ENCODE measurements at regions not wholly inside any gene's neighbourhood (a gene's known extent, or its start where the extent isn't known, plus 50 kb on each side); places are given as distances from the start of the nearest gene placed in this dataset.

DNA sequence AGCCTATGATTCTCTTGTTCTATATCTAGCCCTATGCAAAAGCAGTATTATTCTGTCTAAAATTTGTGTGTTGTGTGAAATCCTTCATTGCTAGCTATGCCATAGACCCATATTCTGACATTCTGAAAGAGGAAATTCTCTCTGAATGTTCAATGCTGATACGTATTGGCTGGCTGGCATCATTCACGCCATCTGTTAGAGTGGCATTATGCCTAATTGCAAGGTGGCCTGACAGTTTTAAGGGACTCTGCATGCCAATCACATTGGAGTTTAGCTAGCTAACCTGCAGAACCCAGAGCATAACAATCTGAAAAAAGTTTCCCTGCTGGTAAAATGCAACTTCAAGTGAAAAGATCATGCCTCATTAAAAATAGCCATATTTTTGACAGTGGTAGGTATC is 316.0 kb downstream of the SOX11 start:
- Histone ChIP-seq H3K4me1 (ENCODE audit: control insufficient read depth in 1 of 2, insufficient read depth in 2 of 2, low read length in 2 of 2) (no peaks in the 10 kb centered on the region), H3K79me2 (ENCODE audit: insufficient read depth, low read length) (no peaks in the 10 kb centered on the region), H3K4me3 (replicated peaks in 1 of 2; ENCODE audit: low read depth in 1 of 2, low read length in 2 of 2) (no peak overlapping the region), H3K9ac (ENCODE audit: low read length) (no peak overlapping the region), H3K9me3 (ENCODE audit: control insufficient read depth in 1 of 2, insufficient read depth in 1 of 2, low read depth in 1 of 2, low read length in 2 of 2) (peaks cover 4 to 17% of the 10 kb centered on the region in 2 experiments; a peak in 2 of 4 replicates), H2AFZ (ENCODE audit: low read depth, low read length, poor library complexity, severe bottlenecking) (no peak overlapping the region), H3K4me2 (ENCODE audit: low read length) (no peak overlapping the region), H3K27ac (ENCODE audit: low read depth, low read length) (no peak overlapping the region), H3K27me3 (ENCODE audit: insufficient read depth, low read length) (no peaks in the 10 kb centered on the region), H3K9me2 (ENCODE audit: insufficient read depth) (no peaks in the 10 kb centered on the region), H4K20me1 (ENCODE audit: insufficient read depth) (no peaks in the 10 kb centered on the region), H3K36me3 (ENCODE audit: control insufficient read depth in 1 of 2, insufficient read depth in 2 of 2, low read length in 2 of 2) (no peaks in the 10 kb centered on the region)
- TF ChIP-seq EGR1 (IDR thresholded peaks at IDR 0.05; ENCODE audit: low read depth) (no peak), FOSL1 (IDR thresholded peaks at IDR 0.05; ENCODE audit: low read depth) (no peak), SP1 (IDR thresholded peaks at IDR 0.05; ENCODE audit: low read depth) (no peak), CEBPB (IDR thresholded peaks at IDR 0.05; ENCODE audit: low read depth) (no peak), ZFX (IDR thresholded peaks at IDR 0.05) (no peak), YY1 (IDR thresholded peaks at IDR 0.05; ENCODE audit: extremely low read depth, insufficient replicate concordance, low read depth, low read length) (no peak), EZH2phosphoT487 (IDR thresholded peaks at IDR 0.05; ENCODE audit: borderline replicate concordance) (no peak), POLR2A (IDR thresholded peaks at IDR 0.05; ENCODE audit: borderline replicate concordance, extremely low read depth, insufficient read depth, insufficient read length) (no peak), JUND (IDR thresholded peaks at IDR 0.05) (no peak), CBX3 (IDR thresholded peaks at IDR 0.05; ENCODE audit: low read depth) (no peak), TCF7L2 (IDR thresholded peaks at IDR 0.05; ENCODE audit: borderline replicate concordance, extremely low read depth, insufficient read depth, insufficient read length) (no peak), ZNF274 (IDR thresholded peaks at IDR 0.05; ENCODE audit: low read depth, low read length) (no peak)
- TF ChIP-seq, protein P1, sequence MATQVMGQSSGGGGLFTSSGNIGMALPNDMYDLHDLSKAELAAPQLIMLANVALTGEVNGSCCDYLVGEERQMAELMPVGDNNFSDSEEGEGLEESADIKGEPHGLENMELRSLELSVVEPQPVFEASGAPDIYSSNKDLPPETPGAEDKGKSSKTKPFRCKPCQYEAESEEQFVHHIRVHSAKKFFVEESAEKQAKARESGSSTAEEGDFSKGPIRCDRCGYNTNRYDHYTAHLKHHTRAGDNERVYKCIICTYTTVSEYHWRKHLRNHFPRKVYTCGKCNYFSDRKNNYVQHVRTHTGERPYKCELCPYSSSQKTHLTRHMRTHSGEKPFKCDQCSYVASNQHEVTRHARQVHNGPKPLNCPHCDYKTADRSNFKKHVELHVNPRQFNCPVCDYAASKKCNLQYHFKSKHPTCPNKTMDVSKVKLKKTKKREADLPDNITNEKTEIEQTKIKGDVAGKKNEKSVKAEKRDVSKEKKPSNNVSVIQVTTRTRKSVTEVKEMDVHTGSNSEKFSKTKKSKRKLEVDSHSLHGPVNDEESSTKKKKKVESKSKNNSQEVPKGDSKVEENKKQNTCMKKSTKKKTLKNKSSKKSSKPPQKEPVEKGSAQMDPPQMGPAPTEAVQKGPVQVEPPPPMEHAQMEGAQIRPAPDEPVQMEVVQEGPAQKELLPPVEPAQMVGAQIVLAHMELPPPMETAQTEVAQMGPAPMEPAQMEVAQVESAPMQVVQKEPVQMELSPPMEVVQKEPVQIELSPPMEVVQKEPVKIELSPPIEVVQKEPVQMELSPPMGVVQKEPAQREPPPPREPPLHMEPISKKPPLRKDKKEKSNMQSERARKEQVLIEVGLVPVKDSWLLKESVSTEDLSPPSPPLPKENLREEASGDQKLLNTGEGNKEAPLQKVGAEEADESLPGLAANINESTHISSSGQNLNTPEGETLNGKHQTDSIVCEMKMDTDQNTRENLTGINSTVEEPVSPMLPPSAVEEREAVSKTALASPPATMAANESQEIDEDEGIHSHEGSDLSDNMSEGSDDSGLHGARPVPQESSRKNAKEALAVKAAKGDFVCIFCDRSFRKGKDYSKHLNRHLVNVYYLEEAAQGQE (IDR thresholded peaks at IDR 0.05; ENCODE audit: low read depth): no peak
- TF ChIP-seq, protein P2, sequence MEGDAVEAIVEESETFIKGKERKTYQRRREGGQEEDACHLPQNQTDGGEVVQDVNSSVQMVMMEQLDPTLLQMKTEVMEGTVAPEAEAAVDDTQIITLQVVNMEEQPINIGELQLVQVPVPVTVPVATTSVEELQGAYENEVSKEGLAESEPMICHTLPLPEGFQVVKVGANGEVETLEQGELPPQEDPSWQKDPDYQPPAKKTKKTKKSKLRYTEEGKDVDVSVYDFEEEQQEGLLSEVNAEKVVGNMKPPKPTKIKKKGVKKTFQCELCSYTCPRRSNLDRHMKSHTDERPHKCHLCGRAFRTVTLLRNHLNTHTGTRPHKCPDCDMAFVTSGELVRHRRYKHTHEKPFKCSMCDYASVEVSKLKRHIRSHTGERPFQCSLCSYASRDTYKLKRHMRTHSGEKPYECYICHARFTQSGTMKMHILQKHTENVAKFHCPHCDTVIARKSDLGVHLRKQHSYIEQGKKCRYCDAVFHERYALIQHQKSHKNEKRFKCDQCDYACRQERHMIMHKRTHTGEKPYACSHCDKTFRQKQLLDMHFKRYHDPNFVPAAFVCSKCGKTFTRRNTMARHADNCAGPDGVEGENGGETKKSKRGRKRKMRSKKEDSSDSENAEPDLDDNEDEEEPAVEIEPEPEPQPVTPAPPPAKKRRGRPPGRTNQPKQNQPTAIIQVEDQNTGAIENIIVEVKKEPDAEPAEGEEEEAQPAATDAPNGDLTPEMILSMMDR (IDR thresholded peaks at IDR 0.05 in 2 of 3, conservative IDR thresholded peaks at IDR 0.05 in 1 of 3; ENCODE audit: borderline replicate concordance in 1 of 3, insufficient read depth in 1 of 3, low read depth in 2 of 3, low read length in 2 of 3): no peak
- TF ChIP-seq, protein P3, sequence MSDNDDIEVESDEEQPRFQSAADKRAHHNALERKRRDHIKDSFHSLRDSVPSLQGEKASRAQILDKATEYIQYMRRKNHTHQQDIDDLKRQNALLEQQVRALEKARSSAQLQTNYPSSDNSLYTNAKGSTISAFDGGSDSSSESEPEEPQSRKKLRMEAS (IDR thresholded peaks at IDR 0.05): no peak
- TF ChIP-seq, protein P4, sequence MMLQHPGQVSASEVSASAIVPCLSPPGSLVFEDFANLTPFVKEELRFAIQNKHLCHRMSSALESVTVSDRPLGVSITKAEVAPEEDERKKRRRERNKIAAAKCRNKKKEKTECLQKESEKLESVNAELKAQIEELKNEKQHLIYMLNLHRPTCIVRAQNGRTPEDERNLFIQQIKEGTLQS (IDR thresholded peaks at IDR 0.05): no peak
- ChIA-PET RAD21 (ENCODE audit: low non-redundant PET in 1 of 2, low total read pairs in 2 of 2, uncharacterized antibody in 2 of 2, unreplicated experiment in 2 of 2) (no interaction called here), POLR2A (no interaction called here), CTCF (no interaction called here)
- no peak for ATAC-seq
- intact Hi-C loops (cut with micrococcal nuclease): no loop called here
- DNase-seq (ENCODE audit: low read depth, low spot score): no peak
- no TSS peak for BruUV-seq (replicated peaks)

Measured in HCT116 (cell line).